Neural cell (in vitro differentiated cells): ENCODE measurements at regions not wholly inside any gene's neighbourhood (a gene's known extent, or its start where the extent isn't known, plus 50 kb on each side); places are given as distances from the start of the nearest gene placed in this dataset.

Source experiments
- EP300 ChIP-seq: fragments of 450-650 bp; conservative IDR thresholded peaks from 2 replicates; pipeline ENCODE4 v1.6.1; 2014; ENCODE audit warnings: antibody characterized with exemption, mild to moderate bottlenecking, moderate library complexity; ENCODE audit not compliant: poor library complexity, severe bottlenecking
- EZH2 ChIP-seq: fragments of 200-600, 300-800 bp; shearing (Covaris generic), sonication (generic); IDR thresholded peaks from 2 replicates; pipeline ENCODE4 v1.6.1; 2014; ENCODE audit warnings: antibody characterized with exemption, low read length, borderline replicate concordance, mild to moderate bottlenecking; ENCODE audit not compliant: insufficient read depth, poor library complexity, severe bottlenecking
- MXI1 ChIP-seq: fragments of 450-650 bp; conservative IDR thresholded peaks from 2 replicates; pipeline ENCODE4 v1.6.1; 2014; ENCODE audit warnings: antibody characterized with exemption, mild to moderate bottlenecking; ENCODE audit not compliant: poor library complexity, severe bottlenecking
- POLR2AphosphoS5 ChIP-seq: IDR thresholded peaks from 2 replicates; pipeline ENCODE4 v1.6.1; 2012
- RAD21 ChIP-seq: fragments of 450-650 bp; conservative IDR thresholded peaks from 2 replicates; pipeline ENCODE4 v1.6.1; 2014; ENCODE audit warnings: antibody characterized with exemption, mild to moderate bottlenecking, moderate library complexity
- SMC3 ChIP-seq: fragments of 450-650 bp; conservative IDR thresholded peaks from 2 replicates; pipeline ENCODE4 v1.6.1; 2014; ENCODE audit warnings: antibody characterized with exemption, mild to moderate bottlenecking, moderate library complexity; ENCODE audit not compliant: poor library complexity
- TAF1 ChIP-seq: IDR thresholded peaks from 2 replicates; pipeline ENCODE4 v1.6.1; 2012; ENCODE audit warnings: low read depth
- TF ChIP-seq, protein P1 (sequence below): fragments of 450-650 bp; IDR thresholded peaks from 2 replicates; pipeline ENCODE4 v1.5.1; 2014; ENCODE audit warnings: antibody characterized with exemption, mild to moderate bottlenecking, moderate library complexity; ENCODE audit not compliant: poor library complexity, severe bottlenecking
- TF ChIP-seq, protein P2 (sequence below): IDR thresholded peaks from 2 replicates; pipeline ENCODE4 v1.6.1; 2012; ENCODE audit warnings: borderline replicate concordance

DNA sequence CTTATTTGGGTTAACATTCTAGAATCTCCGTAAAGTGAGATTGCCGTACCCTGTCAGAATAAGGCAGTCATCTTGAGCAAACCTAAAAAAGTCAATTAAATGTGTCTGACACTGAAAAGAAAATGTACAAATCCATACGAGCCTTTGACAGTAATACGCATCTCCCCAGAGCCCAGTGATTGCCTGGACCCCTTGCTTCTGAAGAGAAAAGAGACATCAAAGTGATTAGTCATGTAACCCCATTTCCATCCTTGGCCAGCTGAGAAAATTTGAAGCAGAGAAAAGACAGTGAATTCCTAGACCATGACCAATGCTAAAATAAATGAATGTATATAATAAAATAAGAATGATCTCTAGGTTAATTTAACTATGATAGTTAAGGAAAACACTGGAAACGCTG, 1499.4 kb downstream of the SUCLG1 start:
- TF ChIP-seq POLR2AphosphoS5 (peak; percentile 59), MXI1 (no peak), TAF1 (no peak), EP300 (peak; percentile 80), SMC3 (no peak), EZH2 (no peak), RAD21 (no peak)
- TF ChIP-seq, protein P1, sequence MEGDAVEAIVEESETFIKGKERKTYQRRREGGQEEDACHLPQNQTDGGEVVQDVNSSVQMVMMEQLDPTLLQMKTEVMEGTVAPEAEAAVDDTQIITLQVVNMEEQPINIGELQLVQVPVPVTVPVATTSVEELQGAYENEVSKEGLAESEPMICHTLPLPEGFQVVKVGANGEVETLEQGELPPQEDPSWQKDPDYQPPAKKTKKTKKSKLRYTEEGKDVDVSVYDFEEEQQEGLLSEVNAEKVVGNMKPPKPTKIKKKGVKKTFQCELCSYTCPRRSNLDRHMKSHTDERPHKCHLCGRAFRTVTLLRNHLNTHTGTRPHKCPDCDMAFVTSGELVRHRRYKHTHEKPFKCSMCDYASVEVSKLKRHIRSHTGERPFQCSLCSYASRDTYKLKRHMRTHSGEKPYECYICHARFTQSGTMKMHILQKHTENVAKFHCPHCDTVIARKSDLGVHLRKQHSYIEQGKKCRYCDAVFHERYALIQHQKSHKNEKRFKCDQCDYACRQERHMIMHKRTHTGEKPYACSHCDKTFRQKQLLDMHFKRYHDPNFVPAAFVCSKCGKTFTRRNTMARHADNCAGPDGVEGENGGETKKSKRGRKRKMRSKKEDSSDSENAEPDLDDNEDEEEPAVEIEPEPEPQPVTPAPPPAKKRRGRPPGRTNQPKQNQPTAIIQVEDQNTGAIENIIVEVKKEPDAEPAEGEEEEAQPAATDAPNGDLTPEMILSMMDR: no peak
- TF ChIP-seq, protein P2, sequence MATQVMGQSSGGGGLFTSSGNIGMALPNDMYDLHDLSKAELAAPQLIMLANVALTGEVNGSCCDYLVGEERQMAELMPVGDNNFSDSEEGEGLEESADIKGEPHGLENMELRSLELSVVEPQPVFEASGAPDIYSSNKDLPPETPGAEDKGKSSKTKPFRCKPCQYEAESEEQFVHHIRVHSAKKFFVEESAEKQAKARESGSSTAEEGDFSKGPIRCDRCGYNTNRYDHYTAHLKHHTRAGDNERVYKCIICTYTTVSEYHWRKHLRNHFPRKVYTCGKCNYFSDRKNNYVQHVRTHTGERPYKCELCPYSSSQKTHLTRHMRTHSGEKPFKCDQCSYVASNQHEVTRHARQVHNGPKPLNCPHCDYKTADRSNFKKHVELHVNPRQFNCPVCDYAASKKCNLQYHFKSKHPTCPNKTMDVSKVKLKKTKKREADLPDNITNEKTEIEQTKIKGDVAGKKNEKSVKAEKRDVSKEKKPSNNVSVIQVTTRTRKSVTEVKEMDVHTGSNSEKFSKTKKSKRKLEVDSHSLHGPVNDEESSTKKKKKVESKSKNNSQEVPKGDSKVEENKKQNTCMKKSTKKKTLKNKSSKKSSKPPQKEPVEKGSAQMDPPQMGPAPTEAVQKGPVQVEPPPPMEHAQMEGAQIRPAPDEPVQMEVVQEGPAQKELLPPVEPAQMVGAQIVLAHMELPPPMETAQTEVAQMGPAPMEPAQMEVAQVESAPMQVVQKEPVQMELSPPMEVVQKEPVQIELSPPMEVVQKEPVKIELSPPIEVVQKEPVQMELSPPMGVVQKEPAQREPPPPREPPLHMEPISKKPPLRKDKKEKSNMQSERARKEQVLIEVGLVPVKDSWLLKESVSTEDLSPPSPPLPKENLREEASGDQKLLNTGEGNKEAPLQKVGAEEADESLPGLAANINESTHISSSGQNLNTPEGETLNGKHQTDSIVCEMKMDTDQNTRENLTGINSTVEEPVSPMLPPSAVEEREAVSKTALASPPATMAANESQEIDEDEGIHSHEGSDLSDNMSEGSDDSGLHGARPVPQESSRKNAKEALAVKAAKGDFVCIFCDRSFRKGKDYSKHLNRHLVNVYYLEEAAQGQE: no peak
